NB4 (cell line): ENCODE measurements at regions not wholly inside any gene's neighbourhood (a gene's known extent, or its start where the extent isn't known, plus 50 kb on each side); places are given as distances from the start of the nearest gene placed in this dataset.

Source experiments
- DNase-seq: peaks from one replicate; pipeline ENCODE4 v3.0.0; 2010; ENCODE audit warnings: low read depth
- H3K4me3 ChIP-seq: one replicate; pipeline ENCODE4 v1.5.1; 2011; ENCODE audit warnings: mild to moderate bottlenecking, low read depth, low read length, moderate library complexity
- MYC ChIP-seq: IDR thresholded peaks from 2 replicates; pipeline ENCODE4 v1.6.1; 2011; ENCODE audit warnings: low read depth, low read length
- POLR2A ChIP-seq: IDR thresholded peaks from 2 replicates; pipeline ENCODE4 v1.6.1; 2011; ENCODE audit warnings: mild to moderate bottlenecking; ENCODE audit not compliant: insufficient read length; ENCODE audit errors: extremely low read depth
- TF ChIP-seq, protein P1 (sequence below): IDR thresholded peaks from 2 replicates; pipeline ENCODE4 v1.6.1; 2011; ENCODE audit warnings: low read depth, low read length
- TF ChIP-seq, protein P2 (sequence below): IDR thresholded peaks from one replicate; pipeline ENCODE4 v1.5.1; 2012; ENCODE audit warnings: low read depth, low read length

DNA sequence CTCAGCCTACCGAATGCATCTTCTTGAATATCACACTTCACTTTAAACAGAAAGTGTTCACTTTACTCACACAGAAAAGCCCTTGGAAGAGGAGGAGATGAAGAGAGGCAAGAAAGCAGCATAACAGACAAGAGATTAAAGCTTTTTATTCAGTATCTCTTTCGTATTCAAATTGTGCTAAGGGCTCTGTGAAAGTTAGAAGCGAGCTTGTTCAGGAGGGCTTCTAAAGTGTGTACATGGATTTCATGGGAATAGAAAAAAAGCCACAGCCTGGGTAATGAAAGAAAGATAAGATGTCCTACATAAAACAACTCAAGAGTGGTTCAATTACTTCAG is 531.9 kb downstream of the TMEM182 start:
- no peak for TF ChIP-seq POLR2A
- TF ChIP-seq, protein P1, sequence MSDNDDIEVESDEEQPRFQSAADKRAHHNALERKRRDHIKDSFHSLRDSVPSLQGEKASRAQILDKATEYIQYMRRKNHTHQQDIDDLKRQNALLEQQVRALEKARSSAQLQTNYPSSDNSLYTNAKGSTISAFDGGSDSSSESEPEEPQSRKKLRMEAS = no peak
- TF ChIP-seq, protein P2, sequence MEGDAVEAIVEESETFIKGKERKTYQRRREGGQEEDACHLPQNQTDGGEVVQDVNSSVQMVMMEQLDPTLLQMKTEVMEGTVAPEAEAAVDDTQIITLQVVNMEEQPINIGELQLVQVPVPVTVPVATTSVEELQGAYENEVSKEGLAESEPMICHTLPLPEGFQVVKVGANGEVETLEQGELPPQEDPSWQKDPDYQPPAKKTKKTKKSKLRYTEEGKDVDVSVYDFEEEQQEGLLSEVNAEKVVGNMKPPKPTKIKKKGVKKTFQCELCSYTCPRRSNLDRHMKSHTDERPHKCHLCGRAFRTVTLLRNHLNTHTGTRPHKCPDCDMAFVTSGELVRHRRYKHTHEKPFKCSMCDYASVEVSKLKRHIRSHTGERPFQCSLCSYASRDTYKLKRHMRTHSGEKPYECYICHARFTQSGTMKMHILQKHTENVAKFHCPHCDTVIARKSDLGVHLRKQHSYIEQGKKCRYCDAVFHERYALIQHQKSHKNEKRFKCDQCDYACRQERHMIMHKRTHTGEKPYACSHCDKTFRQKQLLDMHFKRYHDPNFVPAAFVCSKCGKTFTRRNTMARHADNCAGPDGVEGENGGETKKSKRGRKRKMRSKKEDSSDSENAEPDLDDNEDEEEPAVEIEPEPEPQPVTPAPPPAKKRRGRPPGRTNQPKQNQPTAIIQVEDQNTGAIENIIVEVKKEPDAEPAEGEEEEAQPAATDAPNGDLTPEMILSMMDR = no peak
- no peak for TF ChIP-seq MYC
- H3K4me3 ChIP-seq = no peak overlapping the region
- no peak for DNase-seq

DNA sequence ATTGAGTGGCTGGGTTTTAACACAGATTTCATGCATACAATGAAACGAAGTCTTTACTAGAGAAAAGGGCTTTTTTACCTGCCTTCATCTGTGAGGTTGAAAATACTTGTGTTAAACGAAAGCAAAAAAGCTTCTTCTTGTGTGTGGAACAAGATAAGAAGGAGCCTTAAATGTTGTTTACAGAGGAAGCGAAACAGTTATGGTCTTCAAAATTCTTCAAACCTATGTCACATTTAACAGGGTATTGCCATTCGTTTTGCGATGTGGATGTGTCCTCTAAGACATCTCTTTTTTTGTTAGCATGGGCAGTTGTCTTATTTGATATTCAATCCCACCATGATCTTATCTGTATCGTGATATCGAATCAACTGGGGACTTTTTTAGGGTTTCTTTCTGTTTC is 532.6 kb downstream of the TMEM182 start:
- no peak overlapping the region for H3K4me3 ChIP-seq
- TF ChIP-seq, protein P2 = no peak
- TF ChIP-seq POLR2A (no peak), MYC (no peak)
- TF ChIP-seq, protein P1 = no peak
- DNase-seq = no peak

DNA sequence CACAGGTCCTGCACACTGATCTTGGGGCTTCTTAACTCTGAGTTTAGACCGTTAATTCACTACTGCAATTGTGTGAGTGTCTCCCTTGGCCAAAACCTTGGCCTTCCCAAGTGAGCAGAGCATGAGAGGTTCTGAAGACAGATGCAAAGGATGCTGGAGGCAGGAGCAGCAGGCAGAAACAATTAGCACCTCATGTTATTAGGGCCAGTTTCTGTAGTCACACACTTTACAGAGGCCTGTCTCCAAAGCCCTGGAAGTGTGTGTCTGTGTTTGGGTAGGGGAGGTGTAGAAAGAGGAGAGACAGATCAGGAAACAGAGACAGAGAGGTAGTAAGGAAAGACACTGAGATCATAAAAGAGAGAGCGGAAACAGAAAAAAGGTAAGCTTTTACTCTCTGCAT is 533.8 kb downstream of the TMEM182 start:
- no peak overlapping the region for H3K4me3 ChIP-seq
- no peak for DNase-seq
- TF ChIP-seq, protein P2 = no peak
- TF ChIP-seq, protein P1 = no peak

DNA sequence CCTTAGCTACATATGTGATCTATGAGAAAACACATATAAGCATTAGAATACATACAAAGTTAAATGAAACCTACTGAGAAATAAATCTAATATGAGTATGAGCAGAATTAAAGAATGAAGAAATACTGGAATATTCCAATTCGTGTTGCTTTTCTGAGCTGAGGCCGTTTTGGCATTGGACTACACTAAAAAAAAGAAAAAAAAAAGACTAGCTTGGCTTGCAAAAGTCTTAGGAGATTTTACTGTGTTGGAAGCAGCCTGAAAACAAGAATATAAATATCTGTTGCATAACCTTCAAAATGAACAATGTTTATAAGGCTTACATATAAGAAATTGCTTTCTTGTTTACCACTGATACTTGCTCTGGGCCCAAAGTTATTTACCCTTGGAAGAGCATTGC is 562.8 kb downstream of the TMEM182 start:
- TF ChIP-seq, protein P1 = no peak
- TF ChIP-seq MYC (no peak), POLR2A (no peak)
- TF ChIP-seq, protein P2 = no peak
- no peak overlapping the region for H3K4me3 ChIP-seq
- DNase-seq = no peak

DNA sequence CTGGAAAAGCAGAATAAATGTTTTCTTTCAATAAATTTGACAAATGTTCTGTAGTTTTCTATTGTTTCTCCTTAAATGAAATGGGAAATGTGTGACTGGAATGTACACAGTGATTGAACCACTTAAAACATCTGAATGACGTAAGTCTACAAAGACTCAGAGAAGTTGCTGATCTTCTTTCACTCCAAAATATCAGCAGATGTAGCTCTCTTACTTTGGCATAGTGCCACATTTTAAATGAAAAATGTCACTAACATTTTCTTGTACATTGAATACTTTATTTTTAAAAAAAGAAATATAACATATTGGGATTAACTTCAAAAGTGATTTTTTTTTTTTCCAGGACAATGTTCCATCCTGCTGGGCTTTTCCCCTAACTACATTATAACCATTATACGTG is 565.6 kb downstream of the TMEM182 start:
- TF ChIP-seq, protein P1 = no peak
- TF ChIP-seq, protein P2 = no peak
- TF ChIP-seq MYC (no peak), POLR2A (no peak)
- DNase-seq = no peak
- no peak overlapping the region for H3K4me3 ChIP-seq

DNA sequence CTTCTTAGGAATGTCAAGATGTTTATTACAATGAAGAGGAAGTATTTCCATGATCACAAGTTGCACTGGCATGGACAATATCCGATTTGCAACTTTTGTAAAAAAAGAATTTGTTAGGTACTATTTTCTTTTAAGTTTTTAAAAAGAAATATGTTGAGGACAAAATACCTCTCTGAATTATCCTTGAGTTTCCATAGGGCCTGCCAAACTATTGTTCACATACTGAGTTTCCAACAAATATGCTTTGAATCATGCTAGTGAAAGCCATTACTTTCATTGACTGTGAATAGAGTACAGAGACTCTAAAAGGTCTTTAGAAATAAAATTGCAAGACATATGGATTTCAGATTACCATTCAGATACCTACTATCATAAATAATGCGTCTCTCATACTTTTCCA is 566.1 kb downstream of the TMEM182 start:
- DNase-seq = no peak

More for the DNA sequence above, 566.1 kb downstream of the TMEM182 start:
- H3K4me3 ChIP-seq = no peak overlapping the region
- TF ChIP-seq, protein P2 = no peak
- TF ChIP-seq POLR2A = no peak
- TF ChIP-seq, protein P1 = no peak
- TF ChIP-seq MYC = no peak
